ENCODE measurements at regions not wholly inside any gene's neighbourhood (a gene's known extent, or its start where the extent isn't known, plus 50 kb on each side); places are given as distances from the start of the nearest gene placed in this dataset.

- Histone ChIP-seq H3K4me3 (ENCODE audit: insufficient read depth, low read depth, low read length) (no peak overlapping the region), H3K36me3 (replicated peaks; ENCODE audit: control insufficient read depth, insufficient read depth, low read length) (no peaks in the 10 kb centered on the region), H3K27me3 (ENCODE audit: control insufficient read depth, insufficient read depth, low read length) (no peaks in the 10 kb centered on the region)
- DNase-seq: no peak
Observed at GRCh38 chr13:85303630-85304029, 495.6 kb downstream of the SLITRK6 start.

- Histone ChIP-seq H3K36me3 (replicated peaks; ENCODE audit: control insufficient read depth, insufficient read depth, low read length) (no peaks in the 10 kb centered on the region), H3K27me3 (ENCODE audit: control insufficient read depth, insufficient read depth, low read length) (no peaks in the 10 kb centered on the region), H3K4me3 (ENCODE audit: insufficient read depth, low read depth, low read length) (no peak overlapping the region)
- DNase-seq: no peak
Observed at GRCh38 chr13:85298387-85298924, 500.8 kb downstream of the SLITRK6 start.

GRCh38 chr13:85288698-85289097 lies 510.5 kb downstream of the SLITRK6 start:
- DNase-seq: no peak
- no peaks in the 10 kb centered on the region for H3K27me3 ChIP-seq (ENCODE audit: control insufficient read depth, insufficient read depth, low read length)
- H3K4me3 ChIP-seq (ENCODE audit: insufficient read depth, low read depth, low read length): no peak overlapping the region
- no peaks in the 10 kb centered on the region for H3K36me3 ChIP-seq (replicated peaks; ENCODE audit: control insufficient read depth, insufficient read depth, low read length)

GRCh38 chr13:85287528-85287927 lies 511.7 kb downstream of the SLITRK6 start:
- H3K36me3 ChIP-seq (replicated peaks; ENCODE audit: control insufficient read depth, insufficient read depth, low read length): no peaks in the 10 kb centered on the region
- H3K27me3 ChIP-seq (ENCODE audit: control insufficient read depth, insufficient read depth, low read length): no peaks in the 10 kb centered on the region
- DNase-seq: no peak
- H3K4me3 ChIP-seq (ENCODE audit: insufficient read depth, low read depth, low read length): no peak overlapping the region

DNA sequence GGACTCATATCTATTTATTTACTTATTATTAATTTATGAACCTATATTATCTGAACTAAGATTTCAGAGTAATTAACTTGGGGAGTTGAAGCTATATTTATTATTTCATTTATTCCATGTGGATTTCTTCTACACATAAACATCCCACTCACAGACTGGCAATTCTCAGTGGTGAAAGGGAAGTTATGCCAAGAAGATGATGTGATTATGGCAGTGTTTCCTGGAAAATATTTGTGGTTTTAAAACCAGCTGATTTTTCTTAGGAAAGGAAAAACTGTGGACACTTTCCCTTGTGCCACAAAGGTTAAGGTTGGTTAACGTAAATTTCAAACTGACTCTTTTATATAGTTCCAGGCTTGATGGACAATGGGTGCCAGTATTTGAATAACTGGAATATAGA lies 513.1 kb downstream of the SLITRK6 start:
- H3K4me3 ChIP-seq (ENCODE audit: insufficient read depth, low read depth, low read length): no peak overlapping the region
- no peaks in the 10 kb centered on the region for H3K36me3 ChIP-seq (replicated peaks; ENCODE audit: control insufficient read depth, insufficient read depth, low read length)
- no peak for DNase-seq
- H3K27me3 ChIP-seq (ENCODE audit: control insufficient read depth, insufficient read depth, low read length): no peaks in the 10 kb centered on the region

DNA sequence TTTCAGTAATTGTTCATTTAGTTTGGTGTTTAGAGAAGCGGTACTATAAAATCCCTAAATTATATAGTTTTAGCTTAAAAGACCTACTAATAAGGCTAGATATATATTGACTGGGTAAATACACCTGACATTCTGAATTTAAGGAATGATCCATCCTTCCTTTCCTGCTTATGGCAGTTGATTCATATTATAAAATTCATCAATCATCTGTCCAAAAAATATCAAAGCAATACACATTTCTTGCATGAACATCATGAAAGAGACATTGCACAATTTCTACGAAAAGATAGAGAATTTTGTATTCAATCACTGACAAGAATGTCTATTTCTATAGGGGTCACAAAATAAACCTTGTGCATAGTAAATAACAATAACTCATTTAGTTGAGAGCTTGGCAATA lies 514.9 kb downstream of the SLITRK6 start:
- no peaks in the 10 kb centered on the region for H3K27me3 ChIP-seq (ENCODE audit: control insufficient read depth, insufficient read depth, low read length)
- no peak for DNase-seq
- no peak overlapping the region for H3K4me3 ChIP-seq (ENCODE audit: insufficient read depth, low read depth, low read length)
- H3K36me3 ChIP-seq (replicated peaks; ENCODE audit: control insufficient read depth, insufficient read depth, low read length): no peaks in the 10 kb centered on the region

GRCh38 chr13:85283408-85283807 lies 515.8 kb downstream of the SLITRK6 start:
- no peaks in the 10 kb centered on the region for H3K36me3 ChIP-seq (replicated peaks; ENCODE audit: control insufficient read depth, insufficient read depth, low read length)
- H3K4me3 ChIP-seq (ENCODE audit: insufficient read depth, low read depth, low read length): no peak overlapping the region
- H3K27me3 ChIP-seq (ENCODE audit: control insufficient read depth, insufficient read depth, low read length): no peaks in the 10 kb centered on the region
- no peak for DNase-seq

- H3K36me3 ChIP-seq (replicated peaks; ENCODE audit: control insufficient read depth, insufficient read depth, low read length): no peaks in the 10 kb centered on the region
- no peak for DNase-seq
- no peak overlapping the region for H3K4me3 ChIP-seq (ENCODE audit: insufficient read depth, low read depth, low read length)
- H3K27me3 ChIP-seq (ENCODE audit: control insufficient read depth, insufficient read depth, low read length): no peaks in the 10 kb centered on the region
Observed at GRCh38 chr13:85282876-85283275, 516.3 kb downstream of the SLITRK6 start.

GRCh38 chr13:85278851-85279250 lies 520.4 kb downstream of the SLITRK6 start:
- DNase-seq: no peak
- H3K4me3 ChIP-seq (ENCODE audit: insufficient read depth, low read depth, low read length): no peak overlapping the region
- no peaks in the 10 kb centered on the region; the same call in 1 of the 2 replicates for H3K27me3 ChIP-seq (ENCODE audit: control insufficient read depth, insufficient read depth, low read length)

GRCh38 chr13:85277748-85278147 lies 521.5 kb downstream of the SLITRK6 start:
- no peak overlapping the region for H3K4me3 ChIP-seq (ENCODE audit: insufficient read depth, low read depth, low read length)
- no peaks in the 10 kb centered on the region for H3K36me3 ChIP-seq (replicated peaks; ENCODE audit: control insufficient read depth, insufficient read depth, low read length)
- H3K27me3 ChIP-seq (ENCODE audit: control insufficient read depth, insufficient read depth, low read length): no peaks in the 10 kb centered on the region; the same call in 1 of the 2 replicates
- DNase-seq: no peak

More at GRCh38 chr13:85278851-85279250, 520.4 kb downstream of the SLITRK6 start:
- H3K36me3 ChIP-seq (replicated peaks; ENCODE audit: control insufficient read depth, insufficient read depth, low read length): no peaks in the 10 kb centered on the region

DNA sequence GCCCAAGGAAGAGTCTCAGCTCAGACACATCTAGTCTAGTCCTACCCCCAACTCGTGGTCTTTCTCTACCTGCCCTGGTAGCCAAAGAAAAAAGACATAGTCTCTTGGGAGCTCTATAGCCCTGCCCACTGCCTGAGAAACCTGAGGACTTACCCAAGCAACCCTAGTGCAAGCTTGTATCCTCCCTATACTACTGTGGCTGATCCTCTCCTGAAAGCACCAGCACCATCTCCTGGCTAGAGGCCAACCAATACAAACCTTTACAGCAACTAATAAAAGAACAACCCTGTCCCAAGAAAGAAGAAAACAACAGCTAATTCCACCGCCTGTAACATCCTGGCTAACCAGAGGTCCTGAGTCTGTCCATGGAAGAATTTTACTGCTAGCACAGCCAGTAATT lies 532.4 kb downstream of the SLITRK6 start:
- no peaks in the 10 kb centered on the region for H3K36me3 ChIP-seq (replicated peaks; ENCODE audit: control insufficient read depth, insufficient read depth, low read length)
- H3K27me3 ChIP-seq (ENCODE audit: control insufficient read depth, insufficient read depth, low read length): no peaks in the 10 kb centered on the region
- H3K4me3 ChIP-seq (ENCODE audit: insufficient read depth, low read depth, low read length): no peak overlapping the region
- no peak for DNase-seq

DNA sequence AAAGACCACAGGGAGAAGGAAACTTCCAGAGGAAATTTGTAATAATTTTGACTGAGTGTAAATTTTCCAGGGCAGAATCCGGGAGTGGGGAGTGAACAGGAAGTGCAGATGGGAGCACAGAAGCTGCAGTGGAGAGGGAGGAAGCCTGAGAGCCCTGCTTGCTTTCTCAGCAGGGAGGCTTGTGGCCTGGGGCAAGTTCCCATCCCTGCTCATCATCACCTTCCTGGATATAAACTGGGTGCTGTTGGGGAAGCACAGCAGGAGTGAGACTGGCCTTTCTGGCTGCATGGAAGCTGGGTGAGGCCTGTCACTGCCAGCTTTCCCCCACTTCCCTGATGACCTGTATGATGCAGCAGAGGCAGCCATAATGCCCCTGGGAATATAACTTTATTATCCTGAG lies 532.9 kb downstream of the SLITRK6 start:
- no peak for DNase-seq
- Histone ChIP-seq H3K27me3 (ENCODE audit: control insufficient read depth, insufficient read depth, low read length) (no peaks in the 10 kb centered on the region), H3K36me3 (replicated peaks; ENCODE audit: control insufficient read depth, insufficient read depth, low read length) (no peaks in the 10 kb centered on the region), H3K4me3 (ENCODE audit: insufficient read depth, low read depth, low read length) (no peak overlapping the region)

DNA sequence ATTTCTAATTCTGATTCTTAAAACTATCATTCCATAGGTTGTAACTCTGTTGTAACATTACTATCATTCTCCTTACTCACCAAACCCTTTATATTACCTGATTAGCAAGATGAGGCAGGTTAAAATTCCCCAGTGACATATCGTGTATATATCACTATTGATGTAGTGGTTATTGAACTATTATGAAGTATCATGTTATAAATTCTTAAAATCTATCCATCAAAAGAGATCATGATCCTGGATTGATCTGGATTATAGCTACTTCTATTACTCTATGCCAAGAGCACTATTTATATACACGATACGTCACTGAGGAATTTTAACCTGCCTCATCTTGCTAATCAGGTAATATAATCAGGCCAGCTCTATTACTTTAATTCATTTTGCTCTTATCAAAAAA lies 533.9 kb downstream of the SLITRK6 start:
- no peaks in the 10 kb centered on the region for H3K27me3 ChIP-seq (ENCODE audit: control insufficient read depth, insufficient read depth, low read length)
- no peaks in the 10 kb centered on the region for H3K36me3 ChIP-seq (replicated peaks; ENCODE audit: control insufficient read depth, insufficient read depth, low read length)
- no peak overlapping the region for H3K4me3 ChIP-seq (ENCODE audit: insufficient read depth, low read depth, low read length)
- no peak for DNase-seq

DNA sequence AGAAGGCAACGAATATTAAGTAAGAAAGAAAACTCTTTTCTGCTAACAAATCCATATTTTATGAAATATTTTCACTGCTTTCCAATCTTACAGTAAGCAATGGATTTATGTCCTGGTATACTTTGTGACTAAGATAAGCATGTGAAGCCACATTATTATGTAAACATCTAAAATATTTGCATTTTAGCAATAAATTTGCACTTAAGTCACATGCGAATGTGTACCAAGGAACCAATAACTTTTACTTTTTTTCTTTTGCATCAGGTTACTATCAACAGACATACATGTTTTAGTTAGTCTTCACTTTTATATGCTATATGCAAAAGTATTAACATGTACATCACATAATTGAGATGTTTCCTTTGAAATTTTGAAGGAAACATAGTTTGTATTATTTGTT lies 536.7 kb downstream of the SLITRK6 start:
- DNase-seq: no peak
- Histone ChIP-seq H3K36me3 (replicated peaks; ENCODE audit: control insufficient read depth, insufficient read depth, low read length) (no peaks in the 10 kb centered on the region), H3K4me3 (ENCODE audit: insufficient read depth, low read depth, low read length) (no peak overlapping the region), H3K27me3 (ENCODE audit: control insufficient read depth, insufficient read depth, low read length) (no peaks in the 10 kb centered on the region)

DNA sequence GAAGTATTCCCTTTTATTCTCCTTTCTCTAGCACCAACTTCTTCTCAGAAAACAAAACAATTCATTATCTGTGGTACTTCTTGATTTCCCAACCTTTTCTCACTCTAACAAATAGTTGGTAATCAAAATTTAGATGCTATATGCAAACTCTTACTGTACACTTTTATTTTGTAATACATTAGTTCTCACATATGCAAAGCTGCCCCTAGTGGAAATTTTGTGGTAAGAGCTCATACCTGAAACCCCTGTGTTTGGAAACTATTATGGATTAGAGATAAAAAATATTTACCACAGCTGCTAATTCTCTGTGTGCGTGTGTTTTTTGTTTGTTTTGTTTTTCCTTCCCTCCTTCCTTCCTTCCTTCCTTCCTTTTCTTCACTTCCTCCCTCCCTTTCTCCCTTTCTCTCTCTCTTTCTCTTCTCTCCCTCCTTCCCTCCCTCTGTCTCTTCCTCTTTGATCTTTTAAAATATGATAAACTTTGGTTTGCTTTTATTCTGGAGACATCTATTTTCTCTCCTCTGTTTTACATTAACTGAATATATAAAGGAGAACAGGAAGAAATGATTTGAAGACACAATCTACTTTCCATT lies 537.4 kb downstream of the SLITRK6 start:
- Histone ChIP-seq H3K27me3 (ENCODE audit: control insufficient read depth, insufficient read depth, low read length) (no peaks in the 10 kb centered on the region), H3K36me3 (replicated peaks; ENCODE audit: control insufficient read depth, insufficient read depth, low read length) (no peaks in the 10 kb centered on the region), H3K4me3 (ENCODE audit: insufficient read depth, low read depth, low read length) (no peak overlapping the region)
- DNase-seq: no peak

GRCh38 chr13:85260896-85261295 lies 538.3 kb downstream of the SLITRK6 start:
- Histone ChIP-seq H3K36me3 (replicated peaks; ENCODE audit: control insufficient read depth, insufficient read depth, low read length) (no peaks in the 10 kb centered on the region), H3K27me3 (ENCODE audit: control insufficient read depth, insufficient read depth, low read length) (no peaks in the 10 kb centered on the region), H3K4me3 (ENCODE audit: insufficient read depth, low read depth, low read length) (no peak overlapping the region)
- DNase-seq: no peak
